Suppressor macrophage treated with lipopolysaccharide for 1 hour (primary cell): ENCODE measurements at regions not wholly inside any gene's neighbourhood (a gene's known extent, or its start where the extent isn't known, plus 50 kb on each side); places are given as distances from the start of the nearest gene placed in this dataset.

Experiments
- DNase-seq, 3 donors: peaks; one replicate each; pipeline ENCODE4 v3.0.0-alpha.2; 2020 to 2022

GRCh38 chr17:71234349-71234748, 886.5 kb upstream of the SOX9 start:
- no peak for DNase-seq

- DNase-seq, result no peak
Observed at GRCh38 chr17:71237903-71238538, 882.8 kb upstream of the SOX9 start.

- DNase-seq, result no peak
Observed at GRCh38 chr17:71247441-71248015, 873.3 kb upstream of the SOX9 start.

- DNase-seq, result no peak
Observed at GRCh38 chr17:71251276-71251675, 869.5 kb upstream of the SOX9 start.

GRCh38 chr17:71251951-71252350, 868.9 kb upstream of the SOX9 start:
- no peak for DNase-seq

- no peak for DNase-seq
Observed at GRCh38 chr17:71252436-71252835, 868.4 kb upstream of the SOX9 start.

GRCh38 chr17:71257096-71257495, 863.7 kb upstream of the SOX9 start:
- no peak for DNase-seq

GRCh38 chr17:71260366-71260940, 860.4 kb upstream of the SOX9 start:
- DNase-seq, result no peak

GRCh38 chr17:71262586-71262985, 858.2 kb upstream of the SOX9 start:
- no peak for DNase-seq

GRCh38 chr17:71267668-71268067, 853.2 kb upstream of the SOX9 start:
- DNase-seq, result no peak

- no peak for DNase-seq
Observed at GRCh38 chr17:71269201-71269600, 851.6 kb upstream of the SOX9 start.

GRCh38 chr17:71273441-71273840, 847.4 kb upstream of the SOX9 start:
- no peak for DNase-seq

- DNase-seq, result no peak
Observed at GRCh38 chr17:71276079-71276478, 844.7 kb upstream of the SOX9 start.

GRCh38 chr17:71283486-71283885, 837.3 kb upstream of the SOX9 start:
- no peak for DNase-seq

GRCh38 chr17:71284032-71284755, 836.6 kb upstream of the SOX9 start:
- no peak for DNase-seq

- DNase-seq, result no peak
Observed at GRCh38 chr17:71286625-71287024, 834.2 kb upstream of the SOX9 start.

GRCh38 chr17:71287071-71287823, 833.6 kb upstream of the SOX9 start:
- DNase-seq, result no peak

- DNase-seq, result no peak
Observed at GRCh38 chr17:71292006-71292405, 828.8 kb upstream of the SOX9 start.

- DNase-seq, result no peak
Observed at GRCh38 chr17:71296005-71296404, 824.8 kb upstream of the SOX9 start.

- DNase-seq, result no peak
Observed at GRCh38 chr17:71301063-71301462, 819.8 kb upstream of the SOX9 start.

- no peak for DNase-seq
Observed at GRCh38 chr17:71302721-71303549, 817.9 kb upstream of the SOX9 start.

GRCh38 chr17:71304498-71305158, 816.2 kb upstream of the SOX9 start:
- no peak for DNase-seq
